ENCODE measurements at regions not wholly inside any gene's neighbourhood (a gene's known extent, or its start where the extent isn't known, plus 50 kb on each side); places are given as distances from the start of the nearest gene placed in this dataset.

DNA sequence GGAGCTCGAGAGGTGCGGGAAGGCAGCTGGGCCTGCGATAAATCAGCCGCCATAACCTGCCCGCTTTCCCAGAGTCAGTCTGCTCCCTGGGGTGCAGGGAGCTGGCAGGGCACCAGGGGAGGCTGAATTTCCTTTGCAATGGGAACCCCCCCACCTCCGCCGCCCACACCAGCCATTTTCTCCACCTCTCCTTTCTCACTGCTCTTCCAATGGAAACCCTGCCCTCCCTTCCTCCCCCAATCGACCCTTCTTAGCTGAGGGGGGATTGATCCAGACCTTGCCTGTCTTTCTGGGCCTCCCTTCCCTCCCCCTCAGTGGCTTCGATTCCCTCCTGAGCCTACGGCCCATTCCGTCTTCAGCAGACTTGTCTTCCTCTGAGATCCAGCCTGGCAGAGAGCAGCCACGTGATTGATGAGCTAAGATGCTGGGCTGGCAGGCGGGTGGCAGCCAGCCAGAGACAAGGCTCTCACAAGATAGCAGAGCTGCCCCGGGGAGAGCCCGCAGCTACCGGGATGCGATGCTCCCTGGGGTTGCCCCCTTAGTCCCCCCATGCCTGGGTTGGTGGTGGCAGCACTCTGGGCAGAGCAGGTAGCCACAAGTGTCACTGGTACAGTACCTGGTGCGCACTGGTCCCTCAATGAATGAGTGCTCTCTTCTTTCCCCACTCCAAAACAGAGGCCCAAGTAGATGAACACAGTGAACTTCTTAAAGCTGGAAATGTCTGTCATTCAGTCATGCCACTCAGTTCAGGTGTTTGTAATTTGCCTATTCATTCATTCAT lies 53.7 kb upstream of the FABP6 start:
- Histone ChIP-seq H3K27ac (peak overlapping the region in 3 of 4 donors; percentile 8 to 39 (median 14)), H3K36me3 (no peaks in the 10 kb centered on the region), H3K9me3 (no peaks in the 10 kb centered on the region), H3K4me1 (peaks cover 0 to 17% (median 10%) of the 10 kb centered on the region in 4 donors), H3K4me3 (peak overlapping the region in 1 of 4 donors; percentile 11), H3K27me3 (no peaks in the 10 kb centered on the region)
- WGBS, 2 donors: 86 to 89% methylated on average over 18 of the region's 18 CpGs
- TF ChIP-seq, protein P1, sequence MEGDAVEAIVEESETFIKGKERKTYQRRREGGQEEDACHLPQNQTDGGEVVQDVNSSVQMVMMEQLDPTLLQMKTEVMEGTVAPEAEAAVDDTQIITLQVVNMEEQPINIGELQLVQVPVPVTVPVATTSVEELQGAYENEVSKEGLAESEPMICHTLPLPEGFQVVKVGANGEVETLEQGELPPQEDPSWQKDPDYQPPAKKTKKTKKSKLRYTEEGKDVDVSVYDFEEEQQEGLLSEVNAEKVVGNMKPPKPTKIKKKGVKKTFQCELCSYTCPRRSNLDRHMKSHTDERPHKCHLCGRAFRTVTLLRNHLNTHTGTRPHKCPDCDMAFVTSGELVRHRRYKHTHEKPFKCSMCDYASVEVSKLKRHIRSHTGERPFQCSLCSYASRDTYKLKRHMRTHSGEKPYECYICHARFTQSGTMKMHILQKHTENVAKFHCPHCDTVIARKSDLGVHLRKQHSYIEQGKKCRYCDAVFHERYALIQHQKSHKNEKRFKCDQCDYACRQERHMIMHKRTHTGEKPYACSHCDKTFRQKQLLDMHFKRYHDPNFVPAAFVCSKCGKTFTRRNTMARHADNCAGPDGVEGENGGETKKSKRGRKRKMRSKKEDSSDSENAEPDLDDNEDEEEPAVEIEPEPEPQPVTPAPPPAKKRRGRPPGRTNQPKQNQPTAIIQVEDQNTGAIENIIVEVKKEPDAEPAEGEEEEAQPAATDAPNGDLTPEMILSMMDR (IDR thresholded peaks at IDR 0.05): no peak
- TF ChIP-seq POLR2A (IDR thresholded peaks at IDR 0.05) (no peak), EP300 (IDR thresholded peaks at IDR 0.05) (no peak)
- peak; percentile 68 for DNase-seq
- intact Hi-C loops (cut with DNase I): no loop called here

DNA sequence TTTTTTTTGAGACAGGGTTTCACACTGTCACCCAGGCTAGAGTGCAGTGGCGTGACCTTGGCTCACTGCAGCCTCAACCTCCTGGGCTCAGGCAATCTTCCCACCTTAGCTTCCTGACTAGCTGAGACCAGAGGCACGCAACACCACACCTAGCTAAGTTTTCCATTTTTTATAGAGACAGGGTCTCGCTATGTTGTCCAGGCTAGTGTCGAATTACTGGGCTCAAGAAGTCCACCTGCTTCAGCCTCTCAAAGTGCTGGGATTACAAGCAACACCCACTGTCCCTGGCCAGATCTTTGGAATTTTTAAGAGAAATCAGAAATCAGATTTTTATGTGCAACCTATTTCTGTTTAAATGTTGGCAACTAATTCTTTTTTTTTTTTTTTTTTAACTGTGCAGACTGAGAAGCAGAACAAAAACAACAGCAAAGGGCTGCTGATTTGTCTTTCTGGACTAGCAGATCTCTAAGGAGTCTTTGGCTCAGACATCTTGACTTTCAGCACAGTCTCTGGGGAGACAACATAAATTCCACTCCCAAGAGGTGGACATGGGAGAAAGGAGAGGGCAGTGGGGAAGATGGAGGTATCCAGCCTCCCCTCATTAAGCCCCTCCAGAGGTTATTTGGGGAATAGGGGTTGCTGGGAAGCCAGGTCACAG lies 54.4 kb upstream of the FABP6 start:
- DNase-seq: no peak
- intact Hi-C loops (cut with DNase I): no loop called here
- Histone ChIP-seq H3K36me3 (no peaks in the 10 kb centered on the region), H3K4me1 (peaks cover 0 to 17% (median 10%) of the 10 kb centered on the region in 4 donors), H3K4me3 (no peak overlapping the region), H3K27ac (peak overlapping the region in 3 of 4 donors; percentile 8 to 39 (median 14)), H3K9me3 (no peaks in the 10 kb centered on the region), H3K27me3 (no peaks in the 10 kb centered on the region)
- WGBS, 2 donors: 83 to 86% methylated on average over 4 of the region's 4 CpGs
- TF ChIP-seq POLR2A (IDR thresholded peaks at IDR 0.05) (no peak), POLR2AphosphoS5 (IDR thresholded peaks at IDR 0.05) (no peak), EP300 (IDR thresholded peaks at IDR 0.05) (no peak)
- TF ChIP-seq, protein P1 (IDR thresholded peaks at IDR 0.05): no peak

DNA sequence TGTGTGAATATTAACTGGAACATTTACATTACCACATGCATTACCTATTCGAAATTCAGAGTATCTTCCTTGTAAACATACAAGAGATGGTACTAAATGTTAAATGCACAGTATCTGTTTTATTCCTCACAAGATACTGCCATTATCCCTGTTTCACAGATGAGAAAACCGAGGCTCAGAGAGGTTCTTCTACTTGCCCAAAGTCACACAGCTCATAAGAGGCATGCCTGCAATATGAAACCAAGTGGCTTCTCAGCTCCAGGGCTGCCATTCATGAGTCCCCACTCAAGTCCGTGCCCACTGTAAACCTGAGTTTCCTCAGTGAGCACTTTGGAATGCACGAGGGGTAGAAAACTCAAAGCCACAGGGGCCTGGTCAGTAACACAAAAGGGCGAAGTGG lies 55.0 kb upstream of the FABP6 start:
- Histone ChIP-seq H3K4me3 (no peak overlapping the region), H3K4me1 (peaks cover 0 to 17% (median 10%) of the 10 kb centered on the region in 4 donors), H3K9me3 (no peaks in the 10 kb centered on the region), H3K36me3 (no peaks in the 10 kb centered on the region), H3K27ac (no peak overlapping the region), H3K27me3 (no peaks in the 10 kb centered on the region)
- no peak for DNase-seq
- WGBS, 2 donors: 89% methylated on average over 5 of the region's 5 CpGs
- TF ChIP-seq EP300 (IDR thresholded peaks at IDR 0.05) (no peak), POLR2A (IDR thresholded peaks at IDR 0.05) (no peak), POLR2AphosphoS5 (IDR thresholded peaks at IDR 0.05) (no peak)
- TF ChIP-seq, protein P1 (IDR thresholded peaks at IDR 0.05): no peak
- intact Hi-C loops (cut with DNase I): no loop called here

DNA sequence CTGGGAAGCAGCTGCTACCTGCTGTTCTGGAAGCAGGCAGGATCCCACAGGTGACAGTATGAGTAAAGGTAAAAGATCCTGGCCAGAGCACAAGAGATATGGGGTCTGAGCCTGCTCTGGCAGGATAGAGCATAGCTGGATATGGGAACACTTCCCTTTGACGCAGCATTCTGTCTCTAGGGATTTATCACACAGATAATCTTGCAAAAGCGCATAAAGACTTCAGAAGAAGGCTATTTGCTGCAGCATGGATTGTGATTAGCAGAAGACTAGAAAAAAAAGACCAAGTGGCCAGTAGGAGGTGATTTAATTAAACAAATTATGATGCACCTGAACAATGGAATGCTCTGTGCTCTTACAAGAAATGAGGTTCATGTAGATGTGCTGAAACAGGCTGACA lies 52.4 kb upstream of the PWWP2A start:
- no peaks in the 10 kb centered on the region for H3K27me3 ChIP-seq
- TF ChIP-seq POLR2AphosphoS5 (IDR thresholded peaks at IDR 0.05) (no peak), POLR2A (IDR thresholded peaks at IDR 0.05) (no peak), EP300 (IDR thresholded peaks at IDR 0.05) (no peak)
- TF ChIP-seq, protein P1 (IDR thresholded peaks at IDR 0.05): no peak
- WGBS, 2 donors: 84 to 87% methylated on average over 2 of the region's 2 CpGs
- no peak overlapping the region for H3K4me3 ChIP-seq
- peaks cover 0 to 17% (median 10%) of the 10 kb centered on the region in 4 donors for H3K4me1 ChIP-seq
- intact Hi-C loops (cut with DNase I): no loop called here
- no peaks in the 10 kb centered on the region for H3K9me3 ChIP-seq
- H3K36me3 ChIP-seq: no peaks in the 10 kb centered on the region
- H3K27ac ChIP-seq: no peak overlapping the region
- no peak for DNase-seq

Measured in sigmoid colon (tissue), 6 donors.